Left ventricle myocardium inferior (tissue), 1 donor: ENCODE measurements at regions not wholly inside any gene's neighbourhood (a gene's known extent, or its start where the extent isn't known, plus 50 kb on each side); places are given as distances from the start of the nearest gene placed in this dataset.
A peak's percentile ranks its signal among the peaks of the same experiment; 100 is the strongest.

Experiments
- DNase-seq: peaks from one replicate; pipeline ENCODE4 v3.0.0-alpha.2; 2020
- H3K27ac ChIP-seq: fragments of 200-600 bp; replicated peaks from 2 replicates; pipeline ENCODE4 v1.8.0; 2021
- H3K27me3 ChIP-seq: fragments of 200-600 bp; 2 replicates; pipeline ENCODE4 v1.8.0; 2021; ENCODE audit warnings: low read depth
- H3K36me3 ChIP-seq: fragments of 200-600 bp; 2 replicates; pipeline ENCODE4 v1.8.0; 2021
- H3K4me1 ChIP-seq: fragments of 200-600 bp; 2 replicates; pipeline ENCODE4 v1.8.0; 2021
- H3K4me3 ChIP-seq: fragments of 200-600 bp; 2 replicates; pipeline ENCODE4 v1.8.0; 2021; ENCODE audit warnings: mild to moderate bottlenecking, moderate library complexity
- H3K9me3 ChIP-seq: fragments of 200-600 bp; replicated peaks from 2 replicates; pipeline ENCODE4 v1.8.0; 2021
- intact Hi-C: fragments of 100-400 bp; cut with micrococcal nuclease; formaldehyde crosslinking; loops from one replicate; pipeline ENCODE4 v1.11.0; 2022
- TF ChIP-seq, protein P1 (sequence below): fragments of 200-600 bp; IDR thresholded peaks from 2 replicates; pipeline ENCODE4 v1.8.0; 2021; ENCODE audit warnings: antibody characterized with exemption, mild to moderate bottlenecking, borderline replicate concordance
- donor health status: DM: no; HTN: yes; CAD: no; lungs with severe emphysema.

DNA sequence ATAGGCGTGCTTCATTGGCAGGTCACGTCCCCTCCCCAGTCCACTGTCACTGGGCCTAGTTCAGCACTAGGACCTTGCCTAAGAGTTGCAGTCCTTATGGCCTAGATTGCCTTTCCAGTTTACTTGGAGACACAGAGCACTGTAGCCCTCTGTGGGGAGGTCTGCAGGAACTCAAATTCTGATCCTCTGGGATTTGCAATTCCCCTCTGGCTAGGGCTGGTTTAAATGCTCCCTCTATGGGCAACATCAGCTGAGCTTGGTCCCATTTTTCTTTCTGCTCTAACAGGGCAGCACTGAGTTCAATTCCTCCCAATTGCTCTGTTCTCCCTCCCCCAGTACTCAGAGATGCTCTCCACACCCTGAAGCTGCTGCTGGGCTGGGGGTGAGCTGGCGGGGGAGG lies 358.2 kb downstream of the HTR1A start:
- Histone ChIP-seq H3K27me3 (no peaks in the 10 kb centered on the region), H3K36me3 (no peaks in the 10 kb centered on the region), H3K4me1 (no peaks in the 10 kb centered on the region), H3K9me3 (peaks cover 20% of the 10 kb centered on the region), H3K27ac (no peak overlapping the region), H3K4me3 (no peak overlapping the region)
- TF ChIP-seq, protein P1, sequence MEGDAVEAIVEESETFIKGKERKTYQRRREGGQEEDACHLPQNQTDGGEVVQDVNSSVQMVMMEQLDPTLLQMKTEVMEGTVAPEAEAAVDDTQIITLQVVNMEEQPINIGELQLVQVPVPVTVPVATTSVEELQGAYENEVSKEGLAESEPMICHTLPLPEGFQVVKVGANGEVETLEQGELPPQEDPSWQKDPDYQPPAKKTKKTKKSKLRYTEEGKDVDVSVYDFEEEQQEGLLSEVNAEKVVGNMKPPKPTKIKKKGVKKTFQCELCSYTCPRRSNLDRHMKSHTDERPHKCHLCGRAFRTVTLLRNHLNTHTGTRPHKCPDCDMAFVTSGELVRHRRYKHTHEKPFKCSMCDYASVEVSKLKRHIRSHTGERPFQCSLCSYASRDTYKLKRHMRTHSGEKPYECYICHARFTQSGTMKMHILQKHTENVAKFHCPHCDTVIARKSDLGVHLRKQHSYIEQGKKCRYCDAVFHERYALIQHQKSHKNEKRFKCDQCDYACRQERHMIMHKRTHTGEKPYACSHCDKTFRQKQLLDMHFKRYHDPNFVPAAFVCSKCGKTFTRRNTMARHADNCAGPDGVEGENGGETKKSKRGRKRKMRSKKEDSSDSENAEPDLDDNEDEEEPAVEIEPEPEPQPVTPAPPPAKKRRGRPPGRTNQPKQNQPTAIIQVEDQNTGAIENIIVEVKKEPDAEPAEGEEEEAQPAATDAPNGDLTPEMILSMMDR: no peak
- DNase-seq: no peak
- intact Hi-C loops: no loop called here

- H3K36me3 ChIP-seq: no peaks in the 10 kb centered on the region
- no peak overlapping the region for H3K27ac ChIP-seq
- TF ChIP-seq, protein P1: no peak
- H3K9me3 ChIP-seq: peaks cover 22% of the 10 kb centered on the region
- intact Hi-C loops: no loop called here
- no peak for DNase-seq
- H3K27me3 ChIP-seq: no peaks in the 10 kb centered on the region
- H3K4me1 ChIP-seq: no peaks in the 10 kb centered on the region
- no peak overlapping the region for H3K4me3 ChIP-seq
These were observed 359.3 kb downstream of the HTR1A start for GRCh38 chr5:63602971-63603370.

DNA sequence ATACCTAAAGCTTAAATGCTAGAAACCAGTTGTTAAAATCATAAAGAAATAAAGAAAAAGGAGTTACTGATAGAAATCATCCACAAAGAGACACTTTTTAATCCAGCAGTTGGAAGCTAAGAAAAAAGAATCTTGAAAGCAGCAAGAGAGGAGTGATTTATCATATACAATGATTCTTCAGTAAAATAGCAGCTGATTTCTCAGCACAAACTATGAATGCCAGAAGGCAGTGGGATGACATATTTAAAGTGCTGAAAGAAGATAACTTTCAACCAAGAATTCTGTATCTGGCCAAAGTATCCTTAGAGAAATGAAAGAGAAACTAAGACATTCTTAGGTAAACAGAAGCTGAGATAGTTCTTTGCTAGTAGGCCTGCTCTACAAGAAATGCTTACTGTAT lies 366.0 kb downstream of the HTR1A start:
- H3K4me3 ChIP-seq: no peak overlapping the region
- H3K4me1 ChIP-seq: no peaks in the 10 kb centered on the region
- no peaks in the 10 kb centered on the region for H3K36me3 ChIP-seq
- H3K9me3 ChIP-seq: peaks cover 55% of the 10 kb centered on the region
- TF ChIP-seq, protein P1: no peak
- no peak for DNase-seq
- intact Hi-C loops: no loop called here
- H3K27ac ChIP-seq: no peak overlapping the region
- no peaks in the 10 kb centered on the region for H3K27me3 ChIP-seq

DNA sequence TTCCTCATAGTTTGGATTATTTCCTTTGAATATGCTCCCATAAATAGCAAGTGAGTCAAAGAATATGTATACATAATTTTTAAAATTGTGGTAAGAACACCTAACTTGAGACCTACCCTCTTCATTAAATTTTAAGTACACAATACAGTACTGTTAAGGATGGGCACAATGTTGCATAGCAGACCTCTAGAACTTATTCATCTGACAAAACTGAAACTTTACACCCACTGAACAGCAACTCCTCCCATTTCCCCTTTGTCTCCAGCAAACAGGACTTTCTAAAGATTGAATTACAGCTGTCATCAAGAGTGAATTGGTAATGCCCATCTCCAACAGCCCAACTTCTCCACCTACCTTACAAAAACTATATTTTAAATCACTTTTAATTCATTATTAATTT lies 388.9 kb downstream of the HTR1A start:
- H3K4me1 ChIP-seq: peaks cover 3% of the 10 kb centered on the region
- DNase-seq: no peak
- H3K4me3 ChIP-seq: no peak overlapping the region
- intact Hi-C loops: no loop called here
- TF ChIP-seq, protein P1: no peak
- no peaks in the 10 kb centered on the region for H3K36me3 ChIP-seq
- peaks cover 10% of the 10 kb centered on the region for H3K9me3 ChIP-seq
- H3K27me3 ChIP-seq: no peaks in the 10 kb centered on the region
- peak overlapping the region; percentile 45 for H3K27ac ChIP-seq

GRCh38 chr5:63572740-63573139 lies 389.5 kb downstream of the HTR1A start:
- Histone ChIP-seq H3K36me3 (no peaks in the 10 kb centered on the region), H3K4me1 (peaks cover 3% of the 10 kb centered on the region), H3K4me3 (no peak overlapping the region), H3K9me3 (peaks cover 7% of the 10 kb centered on the region), H3K27ac (peak overlapping the region; percentile 45), H3K27me3 (no peaks in the 10 kb centered on the region)
- TF ChIP-seq, protein P1: no peak
- intact Hi-C loops: no loop called here
- DNase-seq: no peak

DNA sequence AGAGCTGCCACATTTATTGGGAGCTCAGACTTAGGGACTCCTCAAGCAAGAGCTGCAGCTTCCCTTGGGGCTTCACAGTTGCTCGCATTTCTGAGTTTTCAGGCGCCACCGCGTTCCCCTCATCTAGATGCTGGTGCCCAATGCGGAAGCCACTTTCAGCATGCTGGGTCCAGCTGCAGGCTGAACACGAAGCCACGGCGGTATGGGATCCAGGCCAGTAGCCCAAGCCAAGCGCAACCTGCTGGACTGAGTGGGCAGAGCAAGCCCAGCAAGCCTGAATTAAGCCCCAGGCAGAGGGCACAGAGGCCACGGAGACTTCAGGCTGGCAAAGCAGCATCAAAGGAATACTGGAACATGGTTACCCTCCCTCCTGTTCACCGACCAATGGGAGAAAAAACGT lies 391.5 kb downstream of the HTR1A start:
- intact Hi-C loops: no loop called here
- Histone ChIP-seq H3K27ac (no peak overlapping the region), H3K36me3 (no peaks in the 10 kb centered on the region), H3K4me3 (no peak overlapping the region), H3K27me3 (no peaks in the 10 kb centered on the region), H3K4me1 (peaks cover 3% of the 10 kb centered on the region), H3K9me3 (peaks cover 7% of the 10 kb centered on the region)
- TF ChIP-seq, protein P1: no peak
- no peak for DNase-seq
